HepG2 (cell line): ENCODE measurements at regions not wholly inside any gene's neighbourhood (a gene's known extent, or its start where the extent isn't known, plus 50 kb on each side); places are given as distances from the start of the nearest gene placed in this dataset.

Source experiments
- HNRNPK ChIP-seq: fragments of 200-400 bp; formaldehyde crosslinking; IDR thresholded peaks from 2 replicates; pipeline ENCODE4 v1.6.1; 2018; ENCODE audit warnings: low read length, low read depth, moderate library complexity, mild to moderate bottlenecking; ENCODE audit not compliant: poor library complexity, severe bottlenecking
- NFIC ChIP-seq: IDR thresholded peaks from 2 replicates; pipeline ENCODE4 v1.6.1; 2012; ENCODE audit warnings: mild to moderate bottlenecking, low read length, inconsistent platforms
- TAF1 ChIP-seq: sonication (generic); formaldehyde crosslinking; IDR thresholded peaks from 2 replicates; pipeline ENCODE4 v1.4.0; 2020; ENCODE audit warnings: missing genetic modification reagents
- XRCC5 ChIP-seq: fragments of 200-400 bp; formaldehyde crosslinking; optimal IDR thresholded peaks from 2 replicates; pipeline ENCODE3; 2017; ENCODE audit warnings: mild to moderate bottlenecking, low read length
- ZBTB46 ChIP-seq: sonication (generic); formaldehyde crosslinking; IDR thresholded peaks from 2 replicates; pipeline ENCODE4 v1.4.0; 2020; ENCODE audit warnings: mild to moderate bottlenecking, missing genetic modification reagents, borderline replicate concordance

GRCh38 chrY:12327751-12328150, 373.3 kb upstream of the USP9Y start:
- no peak for TF ChIP-seq NFIC
- no peak for TF ChIP-seq TAF1
- TF ChIP-seq ZBTB46 (CRISPR knock-in tag), result no peak
- TF ChIP-seq XRCC5, result no peak
- no peak for TF ChIP-seq HNRNPK
